GM19240 (cell line): ENCODE measurements at regions not wholly inside any gene's neighbourhood (a gene's known extent, or its start where the extent isn't known, plus 50 kb on each side); places are given as distances from the start of the nearest gene placed in this dataset.

ENCODE experiments used
- DNase-seq: peaks from one replicate; pipeline ENCODE4 v3.0.0; 2011; ENCODE audit warnings: low spot score; ENCODE audit not compliant: insufficient read length

DNA sequence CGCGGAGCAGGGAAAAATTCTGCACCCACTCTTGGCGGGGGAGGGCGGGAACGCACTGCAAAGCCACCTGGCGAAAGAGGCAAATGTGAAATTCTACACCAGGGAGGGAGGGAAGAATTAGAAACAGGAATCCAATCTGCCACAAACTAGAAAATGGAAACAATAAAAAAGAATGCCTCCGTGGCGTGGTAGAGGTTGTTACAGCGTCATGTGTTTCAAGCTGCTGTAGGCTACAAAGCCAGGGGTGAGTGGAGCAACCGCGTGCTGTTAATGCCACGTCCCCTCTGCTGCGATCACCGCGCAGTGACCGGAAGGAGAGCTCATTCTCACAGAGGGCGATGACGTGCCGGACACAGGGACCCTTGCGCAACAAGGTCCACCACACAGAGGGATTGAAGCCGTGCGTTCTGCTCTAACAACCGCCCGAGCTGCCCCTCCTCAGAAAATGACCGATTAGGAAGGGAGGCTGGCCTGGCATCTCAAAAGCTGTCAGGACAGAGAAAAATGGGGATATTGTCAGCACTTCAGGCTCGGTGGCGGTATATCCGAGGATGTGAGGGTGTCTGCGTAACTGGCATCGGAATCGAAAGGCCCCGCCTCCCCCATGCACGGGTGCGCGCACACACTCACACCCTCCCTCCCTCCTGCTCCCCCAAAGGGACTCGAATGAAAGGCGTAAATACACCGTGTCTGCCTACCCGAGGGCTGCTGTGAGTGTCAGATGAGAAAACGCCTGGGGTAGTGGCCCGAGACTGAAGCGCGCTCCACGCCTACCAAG is 70.8 kb upstream of the TNRC6C start:
- no peak for DNase-seq

DNA sequence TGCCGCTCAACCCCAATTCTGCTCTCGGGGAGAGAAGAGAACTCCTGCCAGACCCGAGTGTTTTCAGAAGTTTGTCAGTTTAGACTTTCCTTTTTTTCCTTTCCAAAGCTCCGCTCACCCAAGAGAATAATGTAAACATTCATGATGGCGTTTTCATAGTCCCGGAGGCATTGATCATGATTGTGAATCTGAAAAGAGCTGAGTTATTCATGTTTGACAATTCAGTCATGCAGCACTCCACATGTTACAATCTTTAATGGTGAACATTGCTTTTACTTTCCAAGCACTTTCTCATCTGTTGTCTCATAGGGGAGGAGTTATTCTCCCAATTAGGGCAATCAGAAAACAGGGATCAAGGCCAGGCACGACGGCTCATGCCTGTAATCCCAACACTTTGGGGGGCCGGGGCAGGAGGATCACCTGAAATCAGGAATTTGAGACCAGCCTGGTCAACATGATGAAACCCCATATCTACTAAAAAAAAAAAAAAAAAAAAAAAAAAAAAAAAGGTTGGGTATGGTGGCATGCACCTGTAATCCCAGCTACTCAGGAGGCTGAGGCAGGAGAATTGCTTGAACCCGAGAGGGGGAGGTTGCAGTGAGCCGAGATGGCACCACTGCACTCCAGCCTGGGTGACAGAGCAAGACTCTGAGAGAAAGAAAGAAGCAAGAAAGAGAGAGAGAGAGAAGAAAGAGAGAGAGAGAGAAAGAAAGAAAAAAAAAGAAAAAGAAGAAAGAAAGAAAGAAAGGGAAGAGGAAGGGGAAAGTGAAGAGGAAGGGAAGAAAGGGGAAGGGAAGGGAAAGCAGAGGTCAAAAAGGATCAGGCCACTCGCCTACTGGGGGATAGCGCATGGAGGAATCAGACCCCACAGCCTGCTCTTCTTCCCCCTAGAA is 70.0 kb upstream of the TNRC6C start:
- no peak for DNase-seq

DNA sequence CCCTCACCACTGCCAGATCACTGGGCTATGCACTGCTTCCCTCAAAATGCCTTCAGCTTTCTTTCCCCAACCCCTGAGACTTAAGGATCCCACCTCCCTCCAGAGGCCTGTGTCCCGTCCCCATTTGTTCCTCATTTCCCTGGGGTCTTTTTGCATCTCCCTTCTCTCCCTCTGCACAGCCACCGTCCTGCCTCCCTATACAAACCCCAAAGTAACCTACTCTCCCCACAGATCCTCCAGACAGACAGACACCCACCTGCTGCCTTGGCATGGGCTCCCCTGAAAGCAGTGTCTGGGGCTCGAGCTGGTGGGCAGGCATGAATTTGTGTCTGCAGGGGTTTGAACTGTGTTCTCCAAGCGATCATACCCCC is 69.4 kb upstream of the TNRC6C start:
- DNase-seq, result no peak

DNA sequence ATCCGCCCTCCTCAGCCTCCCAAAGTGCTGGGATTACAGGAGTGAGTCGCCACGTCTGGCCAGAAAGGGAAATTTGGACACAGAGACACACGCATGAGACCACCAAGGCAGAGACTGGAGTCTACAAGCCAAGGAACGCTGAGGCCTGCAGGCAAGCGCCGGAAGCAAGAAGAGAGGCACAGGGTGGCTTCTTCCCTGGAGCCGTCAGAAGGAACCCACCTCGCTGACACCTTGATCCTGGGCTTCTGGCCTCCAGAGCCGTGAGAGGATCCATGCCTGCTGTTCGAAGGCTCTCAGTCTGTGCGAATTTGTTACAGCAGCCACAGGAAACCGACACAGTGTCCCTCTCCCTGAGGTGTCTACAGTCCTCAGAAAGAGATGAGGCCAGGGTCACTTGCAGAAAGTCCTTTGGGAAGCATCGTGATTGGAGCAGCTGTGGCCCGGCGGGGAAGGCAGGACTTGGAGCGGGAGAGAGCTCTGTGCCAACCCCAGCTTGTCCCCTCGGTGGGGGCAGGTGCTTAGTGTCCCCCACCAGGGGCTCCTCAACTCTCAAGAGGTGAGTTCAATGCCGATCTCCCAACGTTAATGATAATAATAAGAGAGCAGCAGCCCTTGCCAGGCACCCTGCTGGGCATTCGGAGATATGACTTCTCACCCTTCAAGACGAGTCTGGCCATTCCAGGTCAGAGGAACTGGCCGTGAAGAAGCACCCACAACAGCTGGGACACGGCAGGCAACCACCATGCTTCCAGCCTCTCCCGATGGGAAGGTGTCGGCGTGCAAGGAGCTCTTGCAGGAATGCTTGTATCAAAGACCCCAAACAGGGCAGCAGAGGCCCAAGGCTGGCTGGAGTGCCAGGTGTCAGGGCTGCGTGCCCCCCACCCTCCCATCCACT is 68.4 kb upstream of the TNRC6C start:
- no peak for DNase-seq

DNA sequence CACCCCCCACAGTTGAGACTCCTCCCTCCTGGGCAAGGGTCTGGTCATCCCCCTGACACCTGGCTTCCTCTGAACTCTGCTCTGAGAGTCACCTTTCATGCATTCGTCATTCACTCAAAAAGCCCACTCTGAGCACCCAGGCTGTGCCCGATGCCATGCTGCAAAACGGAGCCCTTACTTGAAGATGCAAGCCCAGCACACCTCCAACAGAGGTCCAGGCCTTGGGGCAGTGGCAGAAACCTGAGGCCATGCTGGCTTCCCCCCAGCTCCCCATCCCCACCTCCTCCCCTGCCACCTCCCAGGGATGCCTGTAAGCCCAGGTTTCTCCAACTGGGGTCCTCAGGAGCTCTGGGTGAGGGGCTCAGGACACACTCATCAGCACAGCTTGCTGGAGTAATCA is 67.7 kb upstream of the TNRC6C start:
- DNase-seq, result no peak

DNA sequence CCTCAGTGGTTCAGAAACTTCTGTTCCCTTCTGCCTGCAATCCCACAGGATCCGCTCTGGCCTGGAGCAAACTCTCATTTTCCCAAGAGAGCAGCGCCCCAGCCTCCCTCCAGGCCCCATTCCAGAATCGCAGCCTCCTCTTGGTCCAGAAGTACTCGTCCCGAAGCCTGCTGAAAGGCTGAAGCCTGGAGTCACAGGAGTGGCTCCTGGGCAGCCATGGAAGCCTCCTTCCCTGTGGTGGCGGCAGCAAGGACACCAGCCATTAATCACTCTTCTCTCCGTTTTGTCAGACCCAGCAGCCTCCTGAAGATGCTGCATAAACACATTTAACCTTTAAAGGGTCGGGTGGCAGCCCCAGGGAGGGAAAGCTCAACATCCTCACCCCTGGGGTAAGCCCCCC is 66.9 kb upstream of the TNRC6C start:
- DNase-seq, result no peak

DNA sequence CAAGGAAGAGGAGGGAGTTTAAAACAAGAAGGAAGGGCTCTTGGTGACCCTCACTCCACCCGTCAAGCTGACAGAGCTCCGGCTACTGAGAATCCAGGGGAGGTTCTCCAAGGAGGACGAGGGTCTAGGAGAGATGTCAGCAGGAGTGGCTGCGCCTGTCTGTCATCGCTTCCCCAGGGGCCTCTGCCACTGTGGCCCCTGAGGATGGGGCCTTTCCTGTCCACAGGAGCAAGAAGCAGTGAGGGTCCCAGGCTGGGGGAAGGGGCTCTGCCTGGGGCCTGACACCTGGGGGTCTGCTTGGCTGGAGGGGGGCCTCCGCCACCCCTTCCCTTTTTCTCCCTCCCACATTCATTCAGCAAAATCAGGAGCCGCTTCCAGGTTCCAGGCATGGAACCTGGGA is 66.5 kb upstream of the TNRC6C start:
- DNase-seq, result no peak

DNA sequence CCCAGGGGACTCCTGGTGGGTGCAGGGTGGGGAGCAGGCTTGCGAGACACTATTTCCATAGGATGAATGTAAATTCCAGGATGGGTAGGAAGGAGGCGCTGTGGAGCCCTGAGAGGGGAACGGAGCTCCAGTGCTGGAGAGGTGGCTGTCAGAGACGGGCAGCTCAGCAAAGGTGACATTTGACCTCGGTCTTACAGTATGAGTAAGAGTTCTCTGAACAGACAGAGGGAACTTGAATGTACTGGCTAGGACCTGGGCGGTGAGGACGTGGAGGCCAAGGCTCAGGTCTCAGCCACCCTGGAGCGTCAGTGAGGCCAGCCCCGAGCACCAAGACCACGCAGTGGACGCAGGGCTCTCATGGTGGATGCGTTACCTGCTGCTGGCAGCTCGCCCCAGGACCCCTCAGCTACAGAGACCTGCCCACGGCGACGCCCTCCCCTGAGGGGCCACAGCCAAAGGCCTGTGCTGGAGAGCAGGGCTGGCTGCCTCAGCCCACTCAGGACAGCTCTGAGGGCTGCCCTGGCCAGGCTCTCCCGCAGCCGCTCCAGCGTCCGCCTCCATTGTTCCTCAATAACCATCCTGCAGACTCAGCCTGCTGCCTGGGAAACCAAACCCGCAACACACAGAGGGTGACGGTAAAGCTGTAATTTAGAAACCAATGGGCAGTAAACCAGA is 65.9 kb upstream of the TNRC6C start:
- no peak for DNase-seq

DNA sequence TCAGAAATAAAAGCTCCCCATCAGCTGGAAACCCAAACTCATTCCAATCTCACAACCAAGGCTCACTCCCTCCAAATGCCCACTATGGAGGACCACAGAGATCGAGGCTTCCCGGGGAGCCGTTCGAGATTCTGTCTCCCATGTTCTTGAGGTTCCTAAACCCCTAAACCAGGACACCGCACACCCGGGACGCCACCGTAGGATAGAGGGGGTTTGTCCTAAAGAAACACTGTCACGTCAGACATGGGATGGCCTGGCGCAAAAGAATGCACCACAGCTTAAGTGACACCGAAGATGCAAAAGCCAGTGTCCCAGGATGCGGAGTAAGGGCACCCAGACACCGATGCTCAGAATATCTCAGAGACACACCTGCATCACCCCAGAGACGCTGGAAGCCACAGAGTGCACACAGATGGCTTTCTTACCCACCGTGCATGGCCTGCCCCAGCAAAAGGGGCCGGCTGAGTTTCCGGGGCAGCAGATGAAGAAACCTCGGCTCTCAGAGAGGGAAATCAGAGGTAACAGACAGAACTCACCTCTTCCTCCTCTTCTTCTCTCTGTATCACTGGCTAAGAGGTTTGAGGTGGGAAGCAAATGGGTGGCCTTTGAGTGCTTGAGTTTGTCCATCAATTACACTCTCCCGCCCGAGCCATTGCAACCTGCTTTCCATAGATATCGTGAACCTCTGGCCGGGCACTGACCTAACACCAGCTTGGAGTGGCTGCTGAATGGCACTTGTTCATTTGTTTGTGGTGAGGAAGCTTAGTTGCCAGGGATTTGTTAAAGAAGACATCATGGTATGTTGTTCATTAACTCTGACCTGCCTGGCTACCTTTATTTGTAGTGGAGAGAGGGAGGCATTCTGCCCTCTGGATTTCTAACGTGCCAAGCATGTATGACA is 65.1 kb upstream of the TNRC6C start:
- DNase-seq, result no peak

DNA sequence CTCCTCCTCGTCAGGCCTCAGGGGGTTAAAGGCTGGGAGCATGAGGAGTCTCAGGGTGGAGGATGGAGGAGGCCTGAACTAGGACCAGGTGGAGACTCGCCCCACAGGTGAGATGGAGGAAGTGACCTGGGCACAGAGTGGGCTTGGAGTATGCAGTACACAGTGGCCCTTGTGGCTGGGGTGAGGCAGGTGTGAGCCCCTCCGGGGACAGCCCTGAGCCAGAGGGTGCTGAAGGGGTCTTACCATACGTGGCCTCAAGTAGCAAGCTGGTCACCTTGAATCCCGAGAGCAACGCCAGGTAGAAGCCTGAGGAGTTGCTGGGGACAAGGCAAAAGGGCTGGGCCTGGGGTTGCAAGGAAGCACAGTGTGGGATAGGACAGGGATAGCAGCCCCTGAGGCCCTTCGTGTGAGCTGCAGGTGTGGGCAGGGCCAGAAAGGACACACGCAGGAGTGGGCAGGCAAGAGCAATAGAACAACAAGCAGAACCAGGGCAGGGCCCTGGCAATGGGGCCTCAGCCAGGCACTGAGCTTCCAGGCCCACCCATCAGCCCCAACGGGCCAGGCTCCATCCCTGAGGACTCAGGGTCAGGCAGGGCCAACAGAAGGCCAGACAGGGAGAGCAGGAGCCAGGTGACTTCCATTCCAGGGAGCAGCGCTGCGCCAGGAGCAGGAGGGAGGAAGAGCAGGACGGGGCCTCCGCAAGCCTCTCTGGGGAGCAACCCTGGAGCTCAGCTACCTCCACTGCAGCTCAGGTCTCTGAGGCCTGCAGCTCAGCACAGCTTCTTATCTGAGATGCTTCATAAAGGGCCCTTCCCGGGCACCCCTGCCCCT is 64.2 kb upstream of the TNRC6C start:
- no peak for DNase-seq

DNA sequence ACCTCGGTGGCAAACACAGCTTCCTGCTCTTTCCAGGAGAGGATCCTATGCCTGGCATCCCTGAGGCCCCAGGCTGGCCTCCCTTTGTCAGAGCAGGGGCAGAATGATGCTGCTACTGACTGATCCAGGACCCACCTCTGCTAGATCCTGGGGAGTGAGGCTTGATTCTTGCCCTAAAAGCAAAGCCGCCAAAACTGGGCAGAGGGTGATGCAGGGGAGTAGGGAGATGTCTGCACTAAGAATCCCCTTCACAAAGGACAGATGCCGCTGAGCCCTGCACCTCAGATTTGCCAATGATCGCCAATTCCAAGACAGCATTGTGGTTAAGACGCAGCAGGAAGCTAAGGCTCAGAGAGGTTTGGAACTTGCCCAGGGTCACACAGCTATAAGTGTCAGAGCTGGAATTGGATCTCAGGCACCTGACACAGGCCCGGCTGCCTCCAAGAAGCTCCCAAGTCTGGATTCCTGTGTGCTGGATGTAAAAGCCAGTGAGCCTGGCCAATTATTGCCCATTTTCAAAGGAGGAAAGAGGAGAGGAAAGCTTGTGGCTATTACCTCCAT is 60.7 kb upstream of the TNRC6C start:
- no peak for DNase-seq

DNA sequence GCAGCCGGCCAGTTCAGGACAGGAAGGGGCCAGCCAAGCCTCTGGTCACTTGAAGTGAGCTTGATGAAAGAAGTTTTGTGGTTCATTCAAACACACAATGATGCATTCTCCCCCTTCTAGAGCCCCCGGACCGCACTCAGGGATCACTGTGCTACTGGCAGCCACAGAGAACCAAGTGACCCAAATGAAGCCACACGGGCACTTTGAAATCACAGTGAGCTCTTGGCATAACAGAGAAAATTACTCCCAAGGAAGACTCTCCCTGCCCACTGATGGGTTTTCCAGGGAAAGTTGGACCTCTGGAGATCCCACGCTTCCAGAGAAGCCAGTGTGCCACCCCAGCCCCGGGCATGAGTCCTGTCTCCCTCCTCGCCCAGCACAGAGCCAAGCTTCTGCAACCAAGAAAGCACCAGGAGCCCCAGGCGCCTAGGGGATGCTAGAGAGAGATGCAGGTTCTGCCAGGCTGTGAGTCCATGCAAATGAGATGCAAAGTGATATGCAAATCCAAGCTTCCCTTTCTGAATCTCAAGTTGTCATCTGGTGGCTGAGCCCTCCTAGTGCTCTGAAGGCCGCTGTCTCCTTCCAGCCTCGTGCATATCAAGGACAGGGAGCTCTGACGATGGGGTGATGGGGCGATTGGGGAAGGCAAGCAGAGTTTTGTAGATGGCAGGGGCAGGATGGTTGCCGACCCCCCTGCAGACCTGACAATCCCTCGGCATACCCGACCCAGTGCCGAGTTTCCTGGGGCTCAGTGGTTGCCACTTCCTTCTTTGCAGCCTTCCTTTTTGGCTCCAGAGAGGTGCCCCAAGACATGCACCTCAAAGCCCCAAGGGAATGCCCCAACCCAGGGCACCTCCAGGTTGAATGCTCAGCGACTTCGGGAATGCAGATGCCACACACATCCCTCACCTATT is 59.7 kb upstream of the TNRC6C start:
- no peak for DNase-seq

DNA sequence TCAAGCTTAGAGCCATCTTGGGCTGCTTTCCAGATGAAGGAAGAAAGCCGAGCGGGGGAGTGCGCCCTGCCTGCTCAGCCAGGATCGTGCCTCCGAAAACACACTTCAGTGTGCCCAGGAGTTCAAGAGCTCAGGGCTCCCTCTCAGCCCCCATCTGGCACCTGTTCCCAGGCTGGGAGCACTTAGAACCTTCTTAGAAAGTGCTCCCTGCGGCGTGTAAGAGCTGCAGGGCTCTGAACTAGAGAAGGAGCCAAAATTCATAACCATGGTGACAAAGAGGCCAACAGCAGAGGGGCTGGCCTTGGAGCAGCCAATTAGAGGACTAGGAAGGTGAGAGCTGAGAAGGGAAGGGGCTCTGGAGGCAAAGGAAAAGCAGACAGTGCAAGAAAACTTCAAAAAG is 59.0 kb upstream of the TNRC6C start:
- DNase-seq, result no peak

DNA sequence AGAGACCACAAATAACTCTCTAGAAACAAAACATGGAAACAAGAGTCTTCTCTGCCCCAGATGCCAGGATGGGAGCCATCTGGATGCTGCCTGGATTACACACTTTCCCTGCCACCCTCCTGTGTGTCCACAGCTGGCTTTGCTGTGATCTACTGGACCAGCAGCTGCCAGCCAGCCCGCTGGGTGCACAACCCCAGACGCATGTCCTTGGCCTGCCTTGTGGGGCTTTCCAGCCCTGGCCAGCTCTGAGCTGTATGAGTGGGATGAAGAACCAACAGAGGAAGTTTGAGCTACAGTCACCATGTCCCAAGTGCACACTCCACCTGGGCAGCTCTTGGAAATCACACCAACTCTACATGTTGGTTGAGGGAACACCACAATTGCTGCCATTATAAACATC is 57.0 kb upstream of the TNRC6C start:
- DNase-seq, result no peak

DNA sequence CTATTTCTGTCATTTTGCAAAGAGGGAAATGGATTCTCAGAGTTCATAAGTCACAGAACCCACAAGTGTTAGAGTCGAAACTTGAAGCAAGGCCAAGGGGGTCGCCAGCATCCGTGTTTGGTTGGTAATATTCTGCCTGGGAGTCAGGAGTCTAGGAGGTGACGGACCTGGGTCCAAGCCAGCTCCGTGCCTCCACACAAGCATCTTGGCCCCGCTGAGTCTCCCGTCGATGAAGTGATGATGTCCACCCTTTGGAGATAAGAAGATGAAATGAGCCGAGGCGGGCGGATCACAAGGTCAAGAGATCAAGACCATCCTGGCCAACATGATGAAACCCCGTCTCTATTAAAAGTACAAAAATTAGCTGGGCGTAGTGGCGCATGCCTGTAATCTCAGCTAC is 53.2 kb upstream of the TNRC6C start:
- no peak for DNase-seq

DNA sequence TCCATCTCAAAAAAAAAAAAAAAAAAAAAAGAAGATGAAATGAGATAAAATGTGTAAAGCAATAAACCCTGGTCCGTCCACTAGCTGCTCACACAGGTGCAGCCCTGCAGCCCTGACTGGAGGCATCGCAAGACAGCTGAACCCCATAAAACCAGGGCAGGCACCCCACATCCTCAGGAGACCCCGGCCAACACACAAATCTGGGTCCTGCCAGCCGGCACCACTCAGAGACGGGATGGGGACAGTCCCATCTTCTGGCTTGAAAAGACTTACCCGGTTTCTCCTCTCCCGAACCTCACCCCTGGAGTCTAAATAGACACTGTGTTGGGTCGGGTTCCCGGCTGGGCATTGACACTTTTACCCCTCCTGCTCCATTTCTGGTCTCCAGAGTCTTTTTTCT is 52.7 kb upstream of the TNRC6C start:
- DNase-seq, result no peak

DNA sequence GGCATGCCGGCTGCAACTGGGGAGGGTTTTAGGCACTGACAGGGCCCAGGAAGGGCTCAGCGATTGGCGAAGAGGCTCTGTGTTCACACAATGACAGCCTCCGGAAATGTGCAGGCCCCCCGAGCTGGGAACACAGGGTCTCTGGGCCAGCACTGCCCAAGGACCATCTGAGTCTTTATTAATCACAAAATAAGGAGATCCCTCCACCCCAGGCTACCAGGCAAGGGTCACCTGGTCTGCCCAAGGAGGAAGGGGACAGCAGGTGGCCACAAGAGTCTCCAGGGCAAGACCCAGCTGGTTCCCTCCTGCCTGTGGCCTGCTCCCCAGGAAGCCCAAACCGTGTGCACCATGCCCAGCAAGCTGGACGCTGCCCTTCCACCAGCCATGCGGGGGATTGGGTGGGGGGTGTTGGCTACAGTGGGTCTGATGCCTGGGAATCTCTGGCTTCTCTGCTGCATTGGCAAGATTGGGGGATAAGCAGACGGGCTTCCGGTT is 52.1 kb upstream of the TNRC6C start:
- DNase-seq, result no peak
